Left ventricle myocardium inferior (tissue), 1 donor: ENCODE measurements at regions not wholly inside any gene's neighbourhood (a gene's known extent, or its start where the extent isn't known, plus 50 kb on each side); places are given as distances from the start of the nearest gene placed in this dataset.

Source experiments
- DNase-seq: peaks from one replicate; pipeline ENCODE4 v3.0.0-alpha.2; 2020
- H3K27ac ChIP-seq: fragments of 200-600 bp; replicated peaks from 2 replicates; pipeline ENCODE4 v1.8.0; 2021
- H3K27me3 ChIP-seq: fragments of 200-600 bp; 2 replicates; pipeline ENCODE4 v1.8.0; 2021; ENCODE audit warnings: low read depth
- H3K36me3 ChIP-seq: fragments of 200-600 bp; 2 replicates; pipeline ENCODE4 v1.8.0; 2021
- H3K4me1 ChIP-seq: fragments of 200-600 bp; 2 replicates; pipeline ENCODE4 v1.8.0; 2021
- H3K4me3 ChIP-seq: fragments of 200-600 bp; 2 replicates; pipeline ENCODE4 v1.8.0; 2021; ENCODE audit warnings: mild to moderate bottlenecking, moderate library complexity
- H3K9me3 ChIP-seq: fragments of 200-600 bp; replicated peaks from 2 replicates; pipeline ENCODE4 v1.8.0; 2021
- intact Hi-C: fragments of 100-400 bp; cut with micrococcal nuclease; formaldehyde crosslinking; loops from one replicate; pipeline ENCODE4 v1.11.0; 2022
- TF ChIP-seq, protein P1 (sequence below): fragments of 200-600 bp; IDR thresholded peaks from 2 replicates; pipeline ENCODE4 v1.8.0; 2021; ENCODE audit warnings: antibody characterized with exemption, mild to moderate bottlenecking, borderline replicate concordance
- donor health status: DM: no; HTN: yes; CAD: no; lungs with severe emphysema.

GRCh38 chr13:34752283-34752960 lies 189.6 kb upstream of the NBEA start:
- Histone ChIP-seq H3K27ac (no peak overlapping the region), H3K4me3 (no peak overlapping the region), H3K9me3 (peaks cover 11% of the 10 kb centered on the region), H3K27me3 (no peaks in the 10 kb centered on the region), H3K4me1 (peaks cover 33% of the 10 kb centered on the region), H3K36me3 (no peaks in the 10 kb centered on the region)
- DNase-seq: no peak
- TF ChIP-seq, protein P1, sequence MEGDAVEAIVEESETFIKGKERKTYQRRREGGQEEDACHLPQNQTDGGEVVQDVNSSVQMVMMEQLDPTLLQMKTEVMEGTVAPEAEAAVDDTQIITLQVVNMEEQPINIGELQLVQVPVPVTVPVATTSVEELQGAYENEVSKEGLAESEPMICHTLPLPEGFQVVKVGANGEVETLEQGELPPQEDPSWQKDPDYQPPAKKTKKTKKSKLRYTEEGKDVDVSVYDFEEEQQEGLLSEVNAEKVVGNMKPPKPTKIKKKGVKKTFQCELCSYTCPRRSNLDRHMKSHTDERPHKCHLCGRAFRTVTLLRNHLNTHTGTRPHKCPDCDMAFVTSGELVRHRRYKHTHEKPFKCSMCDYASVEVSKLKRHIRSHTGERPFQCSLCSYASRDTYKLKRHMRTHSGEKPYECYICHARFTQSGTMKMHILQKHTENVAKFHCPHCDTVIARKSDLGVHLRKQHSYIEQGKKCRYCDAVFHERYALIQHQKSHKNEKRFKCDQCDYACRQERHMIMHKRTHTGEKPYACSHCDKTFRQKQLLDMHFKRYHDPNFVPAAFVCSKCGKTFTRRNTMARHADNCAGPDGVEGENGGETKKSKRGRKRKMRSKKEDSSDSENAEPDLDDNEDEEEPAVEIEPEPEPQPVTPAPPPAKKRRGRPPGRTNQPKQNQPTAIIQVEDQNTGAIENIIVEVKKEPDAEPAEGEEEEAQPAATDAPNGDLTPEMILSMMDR: no peak
- intact Hi-C loops: no loop called here

- intact Hi-C loops: no loop called here
- Histone ChIP-seq H3K27ac (no peak overlapping the region), H3K4me3 (no peak overlapping the region), H3K4me1 (no peaks in the 10 kb centered on the region), H3K9me3 (peaks cover 11% of the 10 kb centered on the region), H3K27me3 (no peaks in the 10 kb centered on the region), H3K36me3 (no peaks in the 10 kb centered on the region)
- TF ChIP-seq, protein P1: no peak
- DNase-seq: no peak
These were observed 185.9 kb upstream of the NBEA start for GRCh38 chr13:34756136-34756535.

DNA sequence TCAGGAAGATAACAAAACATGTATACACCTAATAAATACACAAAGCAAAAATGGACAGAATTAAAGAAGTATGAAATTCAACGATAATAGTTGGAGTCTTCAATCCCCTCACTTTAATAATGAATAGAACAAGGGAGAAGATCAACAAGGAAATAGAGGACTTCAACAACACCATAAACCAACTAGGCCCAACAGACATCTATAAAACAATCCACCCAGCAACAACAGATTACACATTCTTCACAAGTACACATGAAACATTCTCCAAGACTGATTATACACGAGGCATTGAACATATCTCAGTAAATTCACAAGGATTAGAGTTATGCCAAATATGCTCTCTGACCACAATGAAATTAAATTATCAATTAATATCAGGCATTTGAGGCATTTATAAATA lies 185.5 kb upstream of the NBEA start:
- TF ChIP-seq, protein P1: no peak
- Histone ChIP-seq H3K4me3 (no peak overlapping the region), H3K4me1 (no peaks in the 10 kb centered on the region), H3K36me3 (no peaks in the 10 kb centered on the region), H3K27ac (no peak overlapping the region), H3K27me3 (no peaks in the 10 kb centered on the region), H3K9me3 (peaks cover 11% of the 10 kb centered on the region)
- intact Hi-C loops: no loop called here
- no peak for DNase-seq

- DNase-seq: no peak
- H3K36me3 ChIP-seq: no peaks in the 10 kb centered on the region
- H3K27me3 ChIP-seq: no peaks in the 10 kb centered on the region
- intact Hi-C loops: no loop called here
- TF ChIP-seq, protein P1: no peak
- H3K9me3 ChIP-seq: peaks cover 11% of the 10 kb centered on the region
- no peaks in the 10 kb centered on the region for H3K4me1 ChIP-seq
- H3K27ac ChIP-seq: no peak overlapping the region
- no peak overlapping the region for H3K4me3 ChIP-seq
These were observed 184.6 kb upstream of the NBEA start for GRCh38 chr13:34757441-34757840.

GRCh38 chr13:34758628-34759027 lies 183.4 kb upstream of the NBEA start:
- TF ChIP-seq, protein P1: no peak
- Histone ChIP-seq H3K9me3 (peaks cover 11% of the 10 kb centered on the region), H3K4me3 (no peak overlapping the region), H3K27ac (no peak overlapping the region), H3K4me1 (no peaks in the 10 kb centered on the region), H3K27me3 (no peaks in the 10 kb centered on the region), H3K36me3 (no peaks in the 10 kb centered on the region)
- no peak for DNase-seq
- intact Hi-C loops: no loop called here

DNA sequence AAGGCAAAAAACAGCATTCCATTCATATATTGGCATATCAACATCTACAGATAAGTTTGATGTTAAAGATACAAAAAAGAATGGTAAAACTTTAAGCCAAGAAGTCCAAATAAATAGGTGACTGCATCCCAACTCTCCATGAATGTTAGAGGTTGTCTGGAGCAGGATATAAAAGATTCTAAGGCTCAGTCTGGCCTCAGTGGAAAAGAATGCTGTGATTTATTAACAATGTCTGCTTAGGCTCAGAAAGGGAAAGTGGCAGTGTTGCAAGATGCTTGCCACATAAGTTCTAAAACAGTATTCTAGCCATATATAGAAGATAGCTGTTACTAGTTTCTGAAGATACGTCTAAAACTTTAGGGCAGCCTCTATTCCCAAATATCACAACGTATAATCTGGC lies 179.8 kb upstream of the NBEA start:
- TF ChIP-seq, protein P1: no peak
- Histone ChIP-seq H3K4me3 (no peak overlapping the region), H3K36me3 (no peaks in the 10 kb centered on the region), H3K27ac (no peak overlapping the region), H3K4me1 (peaks cover 7% of the 10 kb centered on the region), H3K27me3 (no peaks in the 10 kb centered on the region), H3K9me3 (peaks cover 1% of the 10 kb centered on the region)
- intact Hi-C loops: no loop called here
- DNase-seq: no peak
